ENCODE measurements at regions not wholly inside any gene's neighbourhood (a gene's known extent, or its start where the extent isn't known, plus 50 kb on each side); places are given as distances from the start of the nearest gene placed in this dataset.
A peak's percentile ranks its signal among the peaks of the same experiment; 100 is the strongest.

DNA sequence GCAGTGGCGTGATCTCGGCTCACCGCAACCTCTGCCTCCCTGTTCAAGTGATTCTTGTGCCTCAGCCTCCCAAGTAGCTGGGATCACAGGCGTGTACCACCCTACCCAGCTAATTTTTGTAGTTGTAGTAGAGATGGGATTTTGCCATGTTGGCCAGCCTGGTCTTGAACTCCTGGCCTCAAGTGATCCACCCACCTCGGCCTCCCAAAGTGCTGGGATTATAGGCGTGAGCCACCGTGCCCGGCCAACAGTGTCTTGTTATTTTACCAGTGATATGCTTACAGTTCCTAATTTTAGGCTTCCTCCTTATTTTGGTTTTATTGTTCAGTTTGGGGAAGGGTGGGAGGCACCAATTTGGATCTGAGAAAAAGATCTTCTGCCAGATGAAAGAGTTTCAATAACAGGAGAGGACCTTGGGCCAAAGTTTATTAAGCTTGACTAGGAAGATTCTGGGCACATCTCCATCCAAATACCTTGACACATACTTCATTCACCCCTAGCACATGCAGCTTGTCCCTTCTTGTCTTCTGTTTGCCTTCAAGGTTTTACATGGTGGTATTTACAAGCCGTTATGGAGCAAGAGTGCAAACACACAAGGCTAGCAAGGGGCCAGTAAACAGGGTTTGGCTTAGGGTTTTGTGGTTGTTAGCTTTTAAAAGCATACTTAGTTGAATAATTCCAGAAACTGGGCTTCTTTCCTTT lies 168.1 kb upstream of the DMRT1 start:
- DNase-seq, result no peak
- Histone ChIP-seq H3K36me3 (ENCODE audit: control insufficient read depth, insufficient read depth, low read length) (no peaks in the 10 kb centered on the region), H3K4me1 (ENCODE audit: control insufficient read depth, insufficient read depth, low read length) (no peaks in the 10 kb centered on the region), H3K27me3 (ENCODE audit: control insufficient read depth, insufficient read depth, low read length) (no peaks in the 10 kb centered on the region), H3K4me3 (ENCODE audit: low read length) (no peak overlapping the region), H3K27ac (ENCODE audit: low read length) (no peak overlapping the region), H3K9me3 (ENCODE audit: control insufficient read depth, insufficient read depth, low read length) (no peaks in the 10 kb centered on the region)
- H3K4me1 Mint-ChIP-seq, result peaks cover 11 to 16% of the 10 kb centered on the region in 2 donors
- peaks cover 0 to 2% of the 10 kb centered on the region in 2 donors for H3K9me3 Mint-ChIP-seq
- peaks cover 6 to 21% of the 10 kb centered on the region in 2 donors for H3K27me3 Mint-ChIP-seq (ENCODE audit: low read depth in 2 of 2)
- no peak overlapping the region for H3K27ac Mint-ChIP-seq
- H3K36me3 Mint-ChIP-seq, result peaks cover 20% of the 10 kb centered on the region
- intact Hi-C loops (cut with micrococcal nuclease), result no loop called here
- TF ChIP-seq, protein P1, sequence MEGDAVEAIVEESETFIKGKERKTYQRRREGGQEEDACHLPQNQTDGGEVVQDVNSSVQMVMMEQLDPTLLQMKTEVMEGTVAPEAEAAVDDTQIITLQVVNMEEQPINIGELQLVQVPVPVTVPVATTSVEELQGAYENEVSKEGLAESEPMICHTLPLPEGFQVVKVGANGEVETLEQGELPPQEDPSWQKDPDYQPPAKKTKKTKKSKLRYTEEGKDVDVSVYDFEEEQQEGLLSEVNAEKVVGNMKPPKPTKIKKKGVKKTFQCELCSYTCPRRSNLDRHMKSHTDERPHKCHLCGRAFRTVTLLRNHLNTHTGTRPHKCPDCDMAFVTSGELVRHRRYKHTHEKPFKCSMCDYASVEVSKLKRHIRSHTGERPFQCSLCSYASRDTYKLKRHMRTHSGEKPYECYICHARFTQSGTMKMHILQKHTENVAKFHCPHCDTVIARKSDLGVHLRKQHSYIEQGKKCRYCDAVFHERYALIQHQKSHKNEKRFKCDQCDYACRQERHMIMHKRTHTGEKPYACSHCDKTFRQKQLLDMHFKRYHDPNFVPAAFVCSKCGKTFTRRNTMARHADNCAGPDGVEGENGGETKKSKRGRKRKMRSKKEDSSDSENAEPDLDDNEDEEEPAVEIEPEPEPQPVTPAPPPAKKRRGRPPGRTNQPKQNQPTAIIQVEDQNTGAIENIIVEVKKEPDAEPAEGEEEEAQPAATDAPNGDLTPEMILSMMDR (IDR thresholded peaks at IDR 0.05), result no peak
- H3K4me3 Mint-ChIP-seq, result no peak overlapping the region
- WGBS (ENCODE audit: insufficient coverage), result 87% methylated on average over 9 of the region's 9 CpGs
- no peak for ATAC-seq

DNA sequence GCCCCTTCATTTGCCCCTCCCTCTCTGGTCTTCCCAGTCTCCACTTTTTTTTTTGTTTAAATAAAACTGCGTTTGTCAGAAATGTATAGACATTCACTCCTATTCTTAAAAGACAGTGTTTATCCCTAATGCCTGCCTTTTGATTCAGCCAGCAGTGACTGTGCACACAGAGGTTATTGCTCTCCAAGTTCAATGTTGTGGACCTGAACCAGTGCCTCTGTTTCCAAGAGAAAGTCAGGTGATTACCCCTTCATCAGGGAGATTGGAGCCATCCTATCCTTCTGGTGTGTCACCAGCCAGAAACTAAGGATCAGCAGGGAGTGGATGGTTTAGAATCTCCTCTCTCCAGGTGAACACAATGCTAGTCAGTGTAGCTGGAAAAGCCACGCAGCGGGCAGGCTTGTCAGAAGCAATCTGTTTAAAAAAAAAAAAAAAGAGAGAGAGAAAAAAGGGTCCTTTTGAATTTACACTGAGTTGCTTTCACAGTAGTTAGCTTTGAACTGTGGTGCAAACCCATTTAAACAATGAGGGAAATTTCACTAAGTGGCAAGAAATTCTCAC lies 167.5 kb upstream of the DMRT1 start:
- Mint-ChIP-seq H3K27me3 (ENCODE audit: low read depth in 2 of 2) (peaks cover 4 to 15% of the 10 kb centered on the region in 2 donors), H3K36me3 (peaks cover 15% of the 10 kb centered on the region), H3K27ac (no peak overlapping the region), H3K4me1 (peaks cover 11 to 19% of the 10 kb centered on the region in 2 donors), H3K9me3 (peaks cover 0 to 2% of the 10 kb centered on the region in 2 donors), H3K4me3 (no peak overlapping the region)
- no peak overlapping the region for H3K27ac ChIP-seq (ENCODE audit: low read length)
- no peaks in the 10 kb centered on the region for H3K36me3 ChIP-seq (ENCODE audit: control insufficient read depth, insufficient read depth, low read length)
- H3K27me3 ChIP-seq (ENCODE audit: control insufficient read depth, insufficient read depth, low read length), result no peaks in the 10 kb centered on the region
- WGBS (ENCODE audit: insufficient coverage), result 41% methylated on average over 3 of the region's 3 CpGs
- DNase-seq (no peak), ATAC-seq (no peak)
- no peak overlapping the region for H3K4me3 ChIP-seq (ENCODE audit: low read length)
- intact Hi-C loops (cut with micrococcal nuclease), result no loop called here
- TF ChIP-seq, protein P1 (IDR thresholded peaks at IDR 0.05), result no peak
- no peaks in the 10 kb centered on the region for H3K9me3 ChIP-seq (ENCODE audit: control insufficient read depth, insufficient read depth, low read length)
- no peaks in the 10 kb centered on the region for H3K4me1 ChIP-seq (ENCODE audit: control insufficient read depth, insufficient read depth, low read length)

DNA sequence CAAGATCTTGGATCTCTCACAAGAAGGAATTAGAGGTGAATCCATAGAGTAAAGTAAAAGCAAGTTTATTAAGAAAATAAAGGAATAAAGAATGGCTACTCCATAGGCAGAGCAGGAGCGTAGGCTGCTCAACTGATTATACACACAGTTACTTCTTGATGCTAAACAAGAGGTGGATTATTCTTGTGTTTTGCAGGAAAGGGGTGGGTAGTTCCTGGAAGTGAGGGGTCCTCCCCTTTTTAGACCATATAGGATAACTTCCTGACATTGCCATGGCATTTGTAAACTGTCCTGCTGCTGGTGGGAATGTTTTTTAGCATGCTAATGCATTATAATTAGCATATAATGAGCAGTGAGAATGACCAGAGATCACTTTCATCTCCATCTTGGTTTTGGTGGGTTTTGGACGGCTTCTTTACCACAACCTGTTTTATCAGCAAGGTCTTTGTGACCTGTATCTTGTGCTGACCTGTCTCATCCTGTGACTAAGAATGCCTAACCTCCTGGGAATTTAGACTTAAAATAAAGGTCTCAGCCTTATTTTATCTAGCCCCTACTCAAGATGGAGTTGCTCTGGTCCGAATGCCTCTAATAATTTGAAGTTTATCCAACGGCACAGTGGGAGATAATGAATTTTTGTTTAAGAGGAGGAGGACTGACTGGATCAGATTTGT lies 165.7 kb upstream of the DMRT1 start:
- ATAC-seq (no peak), DNase-seq (no peak)
- intact Hi-C loops (cut with micrococcal nuclease), result no loop called here
- no peaks in the 10 kb centered on the region for H3K27me3 Mint-ChIP-seq (ENCODE audit: low read depth in 2 of 2)
- no peaks in the 10 kb centered on the region for H3K36me3 Mint-ChIP-seq
- H3K9me3 Mint-ChIP-seq, result no peaks in the 10 kb centered on the region
- no peak overlapping the region for H3K4me3 ChIP-seq (ENCODE audit: low read length)
- 86% methylated on average over 4 of the region's 4 CpGs for WGBS (ENCODE audit: insufficient coverage)
- H3K4me1 Mint-ChIP-seq, result peaks cover 11 to 20% of the 10 kb centered on the region in 2 donors
- H3K4me1 ChIP-seq (ENCODE audit: control insufficient read depth, insufficient read depth, low read length), result no peaks in the 10 kb centered on the region
- H3K36me3 ChIP-seq (ENCODE audit: control insufficient read depth, insufficient read depth, low read length), result no peaks in the 10 kb centered on the region
- H3K27me3 ChIP-seq (ENCODE audit: control insufficient read depth, insufficient read depth, low read length), result no peaks in the 10 kb centered on the region
- TF ChIP-seq, protein P1 (IDR thresholded peaks at IDR 0.05), result no peak
- no peak overlapping the region for H3K27ac ChIP-seq (ENCODE audit: low read length)
- H3K27ac Mint-ChIP-seq, result no peak overlapping the region
- H3K4me3 Mint-ChIP-seq, result peak overlapping the region; percentile 7
- no peaks in the 10 kb centered on the region for H3K9me3 ChIP-seq (ENCODE audit: control insufficient read depth, insufficient read depth, low read length)
